GM18868 (cell line): ENCODE measurements at regions not wholly inside any gene's neighbourhood (a gene's known extent, or its start where the extent isn't known, plus 50 kb on each side); places are given as distances from the start of the nearest gene placed in this dataset.
"Not testable (repeated sequence)": the region's sequence is repeated elsewhere in the genome, so short reads cannot be mapped to it uniquely, and the experiment has no call there.

Source experiments
- ATAC-seq: cut with Tn5 transposase; IDR thresholded peaks from one replicate; pipeline ENCODE4 v1.9.1; 2021; ENCODE audit warnings: mild to moderate bottlenecking, moderate library complexity; ENCODE audit not compliant: unreplicated experiment

- not testable (repeated sequence) for ATAC-seq
Measured at GRCh38 chr7:6882321-6882721, 56.2 kb upstream of the CCZ1B start.

- ATAC-seq = not testable (repeated sequence)
Measured at GRCh38 chr7:6883756-6884155, 57.7 kb upstream of the CCZ1B start.

GRCh38 chr7:6886198-6886597, 60.1 kb upstream of the CCZ1B start:
- ATAC-seq = no peak

GRCh38 chr7:6888267-6889045, 62.4 kb upstream of the CCZ1B start:
- ATAC-seq = not testable (repeated sequence)

GRCh38 chr7:6889252-6889812, 63.3 kb upstream of the CCZ1B start:
- ATAC-seq = no peak

GRCh38 chr7:6902097-6902518, 76.0 kb upstream of the CCZ1B start:
- ATAC-seq = not testable (repeated sequence)

- ATAC-seq = not testable (repeated sequence)
Measured at GRCh38 chr7:6903289-6903688, 77.2 kb upstream of the CCZ1B start.

GRCh38 chr7:6903792-6904191, 77.7 kb upstream of the CCZ1B start:
- not testable (repeated sequence) for ATAC-seq

GRCh38 chr7:6917258-6917657, 91.2 kb upstream of the CCZ1B start:
- ATAC-seq = no peak

- not testable (repeated sequence) for ATAC-seq
Measured at GRCh38 chr7:6919169-6919568, 93.1 kb upstream of the CCZ1B start.

- ATAC-seq = not testable (repeated sequence)
Measured at GRCh38 chr7:6924523-6924922, 98.4 kb upstream of the CCZ1B start.

- not testable (repeated sequence) for ATAC-seq
Measured at GRCh38 chr7:6926193-6927174, 100.4 kb upstream of the CCZ1B start.

- not testable (repeated sequence) for ATAC-seq
Measured at GRCh38 chr7:6927643-6928042, 101.6 kb upstream of the CCZ1B start.

- not testable (repeated sequence) for ATAC-seq
Measured at GRCh38 chr7:6929588-6929987, 103.5 kb upstream of the CCZ1B start.

- not testable (repeated sequence) for ATAC-seq
Measured at GRCh38 chr7:6930081-6930635, 104.1 kb upstream of the CCZ1B start.

GRCh38 chr7:6930787-6931186, 104.7 kb upstream of the CCZ1B start:
- ATAC-seq = not testable (repeated sequence)

- ATAC-seq = not testable (repeated sequence)
Measured at GRCh38 chr7:6931456-6931855, 105.4 kb upstream of the CCZ1B start.

- ATAC-seq = not testable (repeated sequence)
Measured at GRCh38 chr7:6933954-6934632, 108.0 kb upstream of the CCZ1B start.

GRCh38 chr7:6934981-6935380, 108.9 kb upstream of the CCZ1B start:
- ATAC-seq = no peak

- ATAC-seq = not testable (repeated sequence)
Measured at GRCh38 chr7:6936626-6937025, 110.6 kb upstream of the CCZ1B start.
